Umbilical cord (tissue), 1 donor: ENCODE measurements at regions not wholly inside any gene's neighbourhood (a gene's known extent, or its start where the extent isn't known, plus 50 kb on each side); places are given as distances from the start of the nearest gene placed in this dataset.

ENCODE experiments used
- DNase-seq: peaks from one replicate; pipeline ENCODE4 v3.0.0-alpha.2; 2015; ENCODE audit warnings: low spot score

GRCh38 chr4:12584116-12584875, 899.8 kb downstream of the RAB28 start:
- no peak for DNase-seq

- DNase-seq, result no peak
Observed at GRCh38 chr4:12583275-12583674, 900.9 kb downstream of the RAB28 start.

GRCh38 chr4:12580787-12581186, 903.4 kb downstream of the RAB28 start:
- no peak for DNase-seq

- no peak for DNase-seq
Observed at GRCh38 chr4:12579172-12579571, 905.0 kb downstream of the RAB28 start.

- DNase-seq, result no peak
Observed at GRCh38 chr4:12576409-12576808, 907.7 kb downstream of the RAB28 start.

- DNase-seq, result no peak
Observed at GRCh38 chr4:12573716-12574115, 910.4 kb downstream of the RAB28 start.

- DNase-seq, result no peak
Observed at GRCh38 chr4:12562476-12563140, 921.5 kb downstream of the RAB28 start.

- DNase-seq, result no peak
Observed at GRCh38 chr4:12562021-12562420, 922.1 kb downstream of the RAB28 start.

GRCh38 chr4:12555011-12555410, 929.1 kb downstream of the RAB28 start:
- peak; percentile 40 for DNase-seq

GRCh38 chr4:12548678-12549077, 935.5 kb downstream of the RAB28 start:
- no peak for DNase-seq

GRCh38 chr4:12545812-12546211, 938.3 kb downstream of the RAB28 start:
- DNase-seq, result no peak

- DNase-seq, result no peak
Observed at GRCh38 chr4:12538162-12538561, 946.0 kb downstream of the RAB28 start.

GRCh38 chr4:12534684-12535083, 949.5 kb downstream of the RAB28 start:
- DNase-seq, result no peak

GRCh38 chr4:12519426-12519825, 964.7 kb downstream of the RAB28 start:
- no peak for DNase-seq

- no peak for DNase-seq
Observed at GRCh38 chr4:12507868-12508481, 976.2 kb downstream of the RAB28 start.

GRCh38 chr4:12500409-12500808, 983.7 kb downstream of the RAB28 start:
- DNase-seq, result no peak

GRCh38 chr4:12499693-12500092, 984.4 kb downstream of the RAB28 start:
- peak; percentile 3 for DNase-seq

- DNase-seq, result no peak
Observed at GRCh38 chr4:12495211-12495610, 988.9 kb downstream of the RAB28 start.

- DNase-seq, result no peak
Observed at GRCh38 chr4:12492730-12493393, 991.3 kb downstream of the RAB28 start.

GRCh38 chr4:12488672-12489071, 995.5 kb downstream of the RAB28 start:
- DNase-seq, result peak; percentile 93

- DNase-seq, result peak; percentile 17
Observed at GRCh38 chr4:12487000-12487399, 997.1 kb downstream of the RAB28 start.

GRCh38 chr4:12472087-12472486, 1012.1 kb downstream of the RAB28 start:
- DNase-seq, result no peak
